ENCODE measurements at regions not wholly inside any gene's neighbourhood (a gene's known extent, or its start where the extent isn't known, plus 50 kb on each side); places are given as distances from the start of the nearest gene placed in this dataset.

GRCh38 chr6:27755768-27756167, 156.4 kb downstream of the OR2B2 start:
- TF ChIP-seq CTCF (conservative IDR thresholded peaks at IDR 0.05 in 1 of 2, IDR thresholded peaks at IDR 0.05 in 1 of 2; ENCODE audit: low read depth in 1 of 2, low read length in 2 of 2) (no peak), EZH2 (IDR thresholded peaks at IDR 0.05; ENCODE audit: low read length, missing control alignments) (no peak)
- no peak overlapping the region for H3K4me2 ChIP-seq (ENCODE audit: extremely low read depth, insufficient read depth, low read length)
- H3K27ac ChIP-seq (ENCODE audit: insufficient read depth, low read length): no peak overlapping the region
- no peak overlapping the region for H2AFZ ChIP-seq (ENCODE audit: low read length)
- H3K27me3 ChIP-seq (ENCODE audit: control insufficient read depth, insufficient read depth, low read length): peaks cover 3% of the 10 kb centered on the region
- H3K36me3 ChIP-seq (ENCODE audit: control insufficient read depth, insufficient read depth, low read length): no peaks in the 10 kb centered on the region
- no peaks in the 10 kb centered on the region for H3K79me2 ChIP-seq (ENCODE audit: control insufficient read depth, insufficient read depth, low read length)
- H3K9me3 ChIP-seq (ENCODE audit: control insufficient read depth, insufficient read depth, low read depth, low read length): no peaks in the 10 kb centered on the region
- H3K4me3 ChIP-seq (replicated peaks in 1 of 4; ENCODE audit: control extremely low read depth in 1 of 4, insufficient read depth in 1 of 4, low read depth in 3 of 4, low read length in 4 of 4): no peak overlapping the region
- H3K9ac ChIP-seq (ENCODE audit: insufficient read depth, low read length): no peak overlapping the region
- DNase-seq (ENCODE audit: low read depth in 2 of 2): no peak
- H3K4me1 ChIP-seq (ENCODE audit: control insufficient read depth, extremely low read depth, insufficient read depth, low read length): no peaks in the 10 kb centered on the region
- H4K20me1 ChIP-seq (ENCODE audit: control insufficient read depth, extremely low read depth, insufficient read depth, low read length): no peaks in the 10 kb centered on the region

- Histone ChIP-seq H3K79me2 (ENCODE audit: control insufficient read depth, insufficient read depth, low read length) (no peaks in the 10 kb centered on the region), H3K27ac (ENCODE audit: insufficient read depth, low read length) (no peak overlapping the region), H3K9ac (ENCODE audit: insufficient read depth, low read length) (no peak overlapping the region), H3K4me2 (ENCODE audit: extremely low read depth, insufficient read depth, low read length) (peak overlapping the region; percentile 85), H2AFZ (ENCODE audit: low read length) (no peak overlapping the region), H3K4me3 (replicated peaks in 1 of 4; ENCODE audit: control extremely low read depth in 1 of 4, insufficient read depth in 1 of 4, low read depth in 3 of 4, low read length in 4 of 4) (peak overlapping the region; percentile 54 to 95 (median 72)), H3K9me3 (ENCODE audit: control insufficient read depth, insufficient read depth, low read depth, low read length) (no peaks in the 10 kb centered on the region), H4K20me1 (ENCODE audit: control insufficient read depth, extremely low read depth, insufficient read depth, low read length) (no peaks in the 10 kb centered on the region), H3K36me3 (ENCODE audit: control insufficient read depth, insufficient read depth, low read length) (no peaks in the 10 kb centered on the region), H3K4me1 (ENCODE audit: control insufficient read depth, extremely low read depth, insufficient read depth, low read length) (no peaks in the 10 kb centered on the region), H3K27me3 (ENCODE audit: control insufficient read depth, insufficient read depth, low read length) (peaks cover 3% of the 10 kb centered on the region)
- TF ChIP-seq EZH2 (IDR thresholded peaks at IDR 0.05; ENCODE audit: low read length, missing control alignments) (no peak), CTCF (conservative IDR thresholded peaks at IDR 0.05 in 1 of 2, IDR thresholded peaks at IDR 0.05 in 1 of 2; ENCODE audit: low read depth in 1 of 2, low read length in 2 of 2) (no peak)
- DNase-seq (ENCODE audit: low read depth in 2 of 2): no peak
Observed at GRCh38 chr6:27754408-27754782, 157.8 kb downstream of the OR2B2 start.

- peaks cover 3% of the 10 kb centered on the region for H3K27me3 ChIP-seq (ENCODE audit: control insufficient read depth, insufficient read depth, low read length)
- TF ChIP-seq CTCF (conservative IDR thresholded peaks at IDR 0.05 in 1 of 2, IDR thresholded peaks at IDR 0.05 in 1 of 2; ENCODE audit: low read depth in 1 of 2, low read length in 2 of 2) (peak; percentile 4 to 37), EZH2 (IDR thresholded peaks at IDR 0.05; ENCODE audit: low read length, missing control alignments) (no peak)
- H3K4me3 ChIP-seq (replicated peaks in 1 of 4; ENCODE audit: control extremely low read depth in 1 of 4, insufficient read depth in 1 of 4, low read depth in 3 of 4, low read length in 4 of 4): peak overlapping the region; percentile 54 to 95 (median 72)
- H3K36me3 ChIP-seq (ENCODE audit: control insufficient read depth, insufficient read depth, low read length): no peaks in the 10 kb centered on the region
- H2AFZ ChIP-seq (ENCODE audit: low read length): peak overlapping the region; percentile 71
- H3K27ac ChIP-seq (ENCODE audit: insufficient read depth, low read length): no peak overlapping the region
- no peaks in the 10 kb centered on the region for H4K20me1 ChIP-seq (ENCODE audit: control insufficient read depth, extremely low read depth, insufficient read depth, low read length)
- no peak overlapping the region for H3K9ac ChIP-seq (ENCODE audit: insufficient read depth, low read length)
- H3K4me1 ChIP-seq (ENCODE audit: control insufficient read depth, extremely low read depth, insufficient read depth, low read length): no peaks in the 10 kb centered on the region
- no peaks in the 10 kb centered on the region for H3K9me3 ChIP-seq (ENCODE audit: control insufficient read depth, insufficient read depth, low read depth, low read length)
- peak; percentile 80 to 85 for DNase-seq (ENCODE audit: low read depth in 2 of 2)
- H3K4me2 ChIP-seq (ENCODE audit: extremely low read depth, insufficient read depth, low read length): peak overlapping the region; percentile 85
- no peaks in the 10 kb centered on the region for H3K79me2 ChIP-seq (ENCODE audit: control insufficient read depth, insufficient read depth, low read length)
Observed at GRCh38 chr6:27753668-27754407, 158.4 kb downstream of the OR2B2 start.
